M059J (cell line): ENCODE measurements at regions not wholly inside any gene's neighbourhood (a gene's known extent, or its start where the extent isn't known, plus 50 kb on each side); places are given as distances from the start of the nearest gene placed in this dataset.
"Not testable (repeated sequence)": the region's sequence is repeated elsewhere in the genome, so short reads cannot be mapped to it uniquely, and the experiment has no call there.

ENCODE experiments used
- DNase-seq: peaks from one replicate; pipeline ENCODE4 v3.0.0-alpha.2; 2012; ENCODE audit warnings: low read depth

DNA sequence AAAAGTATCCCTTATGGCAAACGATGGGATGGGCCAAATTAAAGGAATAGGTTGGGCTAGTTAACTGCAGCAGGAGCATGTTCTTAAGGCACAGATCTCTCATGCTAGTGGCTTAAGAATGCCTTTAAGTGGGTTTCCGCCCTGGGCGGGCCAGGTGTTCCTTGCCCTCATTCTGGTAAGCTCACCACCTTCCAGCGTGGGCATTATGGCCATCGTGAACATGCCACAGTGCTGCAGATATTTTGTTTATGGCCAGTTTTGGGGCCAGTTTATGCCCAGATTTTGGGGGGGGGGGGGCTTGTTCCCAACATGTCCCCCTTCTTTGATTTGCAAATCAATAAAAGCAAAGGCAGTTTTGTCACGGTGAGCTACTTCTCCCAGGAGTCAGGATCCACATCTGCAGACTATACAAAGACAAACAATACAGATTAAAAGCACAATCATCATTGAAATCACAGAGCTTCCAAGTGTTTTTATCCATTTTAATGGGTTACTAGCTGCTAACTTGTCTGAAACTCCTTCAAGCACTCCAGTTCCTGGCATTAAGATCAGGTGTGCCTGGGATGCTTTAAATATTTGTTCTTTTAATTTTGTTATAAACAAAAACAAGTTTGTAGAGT is 563.3 kb upstream of the MBL2 start:
- DNase-seq: not testable (repeated sequence)

DNA sequence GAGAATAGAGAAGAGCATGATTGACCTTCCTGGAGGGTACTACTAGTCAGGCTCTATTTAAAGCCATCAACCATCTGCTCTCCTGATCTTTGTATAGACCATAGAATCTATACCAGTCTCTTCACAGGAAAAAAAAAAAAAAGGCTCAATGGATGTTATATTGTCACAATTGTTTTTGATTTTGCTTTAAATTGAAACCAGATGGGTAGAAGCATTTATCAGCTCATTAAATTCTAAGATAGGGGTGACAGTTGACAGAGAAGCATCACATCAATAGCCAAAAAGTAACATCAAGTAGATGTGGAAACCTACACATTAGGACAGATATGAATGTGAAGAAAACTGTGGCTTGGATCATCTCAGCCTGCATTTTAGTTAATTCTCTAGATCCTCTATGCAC is 558.9 kb upstream of the MBL2 start:
- no peak for DNase-seq

DNA sequence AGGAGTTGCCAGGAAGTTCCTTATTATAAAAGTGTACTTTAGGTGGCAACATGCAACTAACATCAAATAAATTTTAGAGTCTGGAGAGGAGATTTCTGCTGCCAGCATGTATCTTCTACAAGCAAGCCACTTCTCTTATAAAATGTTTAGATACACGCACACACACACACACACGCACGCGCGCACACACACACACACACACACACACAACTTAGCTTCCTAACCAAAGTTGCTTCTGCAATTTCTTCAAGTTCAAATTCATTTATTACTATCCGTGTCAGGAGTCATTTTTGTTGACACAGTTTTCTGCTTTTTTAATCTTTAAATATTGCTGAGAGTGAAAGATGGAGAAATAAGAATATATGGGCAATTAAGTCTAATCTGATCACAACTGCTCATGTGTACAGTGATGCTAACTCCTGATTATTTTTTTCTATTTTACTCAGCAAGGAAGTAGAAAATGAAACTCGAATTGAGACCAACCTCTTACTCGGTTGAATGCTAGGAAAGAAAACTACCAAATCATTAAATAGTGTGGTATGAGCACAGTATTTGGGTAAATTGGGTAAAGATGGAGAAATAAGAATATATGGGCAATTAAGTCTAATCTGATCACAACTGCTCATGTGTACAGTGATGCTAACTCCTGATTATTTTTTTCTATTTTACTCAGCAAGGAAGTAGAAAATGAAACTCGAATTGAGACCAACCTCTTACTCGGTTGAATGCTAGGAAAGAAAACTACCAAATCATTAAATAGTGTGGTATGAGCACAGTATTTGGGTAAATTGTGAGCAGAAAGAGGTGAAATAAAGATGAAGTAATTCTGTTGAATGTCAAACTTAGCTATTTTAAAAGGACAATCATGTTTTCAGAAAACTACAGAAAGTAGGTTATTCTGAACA is 554.1 kb upstream of the MBL2 start:
- not testable (repeated sequence) for DNase-seq

DNA sequence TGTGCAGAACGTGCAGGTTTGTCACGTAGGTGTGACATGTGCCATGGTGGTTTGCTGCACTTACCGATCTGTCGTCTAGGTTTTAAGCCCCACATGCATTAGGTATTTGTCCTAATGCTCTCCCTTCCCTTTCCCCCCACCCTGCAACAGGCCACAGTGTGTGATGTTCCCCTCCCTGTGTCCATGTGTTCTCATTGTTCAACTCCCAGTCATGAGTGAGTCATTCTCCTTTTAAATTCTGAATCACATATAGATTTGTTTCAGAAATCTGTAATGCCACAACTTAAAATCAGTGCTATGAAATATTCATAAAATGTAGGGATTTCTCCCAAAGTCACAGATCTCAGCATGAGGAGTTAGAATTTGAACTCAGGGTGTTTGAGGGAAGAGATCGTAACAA is 552.5 kb upstream of the MBL2 start:
- no peak for DNase-seq

DNA sequence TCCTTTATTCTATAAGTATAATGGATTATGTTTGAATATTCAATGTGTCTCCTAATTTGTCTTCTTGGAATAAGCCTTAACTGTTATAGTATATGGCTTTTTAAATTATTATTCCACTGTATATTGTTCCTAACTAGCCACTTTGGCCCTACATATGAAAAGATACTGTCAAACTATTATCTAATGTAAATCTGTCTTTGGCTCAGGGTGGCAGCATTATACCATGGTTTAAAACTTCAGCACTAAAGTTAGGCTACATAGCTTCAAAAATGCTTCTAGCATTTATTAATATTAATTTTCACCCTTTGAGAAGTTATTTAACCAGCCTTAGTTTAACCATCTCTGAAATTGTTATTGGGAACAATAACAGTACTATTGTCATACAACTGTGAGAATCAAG is 543.1 kb upstream of the MBL2 start:
- DNase-seq: no peak

DNA sequence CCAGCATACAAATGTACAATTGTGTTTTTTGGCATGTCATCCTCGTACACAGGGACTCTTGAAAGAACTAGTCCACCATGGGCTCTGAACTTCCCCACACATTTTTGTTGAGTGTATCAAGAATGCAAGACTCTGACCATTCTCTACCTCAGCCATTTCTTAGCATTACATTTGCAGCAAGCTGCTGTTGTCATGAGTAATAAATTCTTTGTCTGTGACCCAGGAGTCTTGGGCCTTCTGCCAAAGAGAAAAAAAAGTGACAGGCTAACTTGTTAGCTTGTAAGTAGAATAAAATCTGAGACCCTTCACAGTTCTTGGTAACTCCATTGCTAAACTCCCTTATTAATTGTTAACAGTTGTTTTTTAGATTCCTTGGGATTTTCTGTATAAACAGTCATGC is 542.3 kb upstream of the MBL2 start:
- DNase-seq: peak; percentile 48

DNA sequence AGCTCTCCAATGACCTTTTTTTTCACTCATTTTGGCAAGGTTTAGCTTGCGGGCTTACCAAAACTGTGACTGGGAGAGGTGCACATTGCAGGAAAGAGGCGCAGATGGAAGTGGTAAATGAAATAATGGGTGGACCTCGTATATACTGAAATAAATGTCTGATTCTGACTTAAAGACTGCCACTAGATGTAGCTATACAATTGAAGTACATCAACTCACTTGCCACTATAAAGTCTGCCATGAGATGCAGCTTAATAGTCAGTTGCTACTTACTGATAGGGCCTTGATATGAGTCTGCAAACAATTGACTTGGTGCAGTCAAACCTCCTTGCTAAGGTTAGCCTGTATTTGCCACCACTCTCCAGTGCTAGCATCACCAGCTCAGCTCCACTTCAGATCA is 525.9 kb upstream of the MBL2 start:
- no peak for DNase-seq

DNA sequence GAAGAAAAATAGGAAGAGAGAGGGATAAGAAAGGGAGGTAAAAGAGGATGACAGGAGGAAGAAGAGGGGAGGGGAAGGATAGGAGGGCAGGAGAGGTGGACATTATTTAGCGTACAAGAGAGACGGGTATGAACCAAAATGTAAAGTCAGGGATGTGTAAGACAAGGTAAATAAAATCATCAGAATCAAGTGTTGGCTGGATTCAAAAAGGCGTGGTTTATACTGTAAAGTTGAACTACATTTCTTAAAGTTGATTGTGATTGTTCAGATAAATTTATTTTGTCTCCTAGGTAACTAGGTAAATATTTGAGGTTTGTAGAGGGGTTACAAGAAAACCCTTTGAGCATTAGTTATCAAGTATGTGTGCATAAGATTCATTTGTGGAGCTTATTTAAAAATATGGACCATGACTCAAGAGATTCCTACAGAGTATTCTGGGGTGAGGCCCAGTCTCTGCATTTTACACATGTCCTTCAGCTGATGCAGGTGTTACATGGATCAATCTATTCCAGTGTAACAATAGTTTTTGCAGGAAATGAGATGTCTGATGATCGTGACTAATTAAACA is 512.1 kb upstream of the MBL2 start:
- DNase-seq: no peak

DNA sequence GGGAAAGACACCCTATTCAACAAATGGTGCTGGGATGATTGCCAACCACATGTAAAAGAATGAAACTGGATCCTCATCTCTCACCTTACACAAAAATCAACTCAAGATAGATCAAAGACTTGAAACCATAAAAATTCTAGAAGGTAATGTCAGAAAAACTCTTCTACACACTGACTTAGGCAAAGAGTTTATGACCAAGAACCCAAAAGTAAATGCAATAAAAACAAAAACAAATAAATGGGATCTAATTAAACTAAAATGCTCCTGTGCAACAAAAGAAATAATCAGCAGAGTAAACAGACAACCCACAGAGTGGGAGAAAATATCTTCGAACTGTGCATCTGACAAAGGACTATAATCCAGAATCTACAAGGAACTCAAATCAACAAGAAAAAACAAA is 504.2 kb upstream of the MBL2 start:
- DNase-seq: no peak

DNA sequence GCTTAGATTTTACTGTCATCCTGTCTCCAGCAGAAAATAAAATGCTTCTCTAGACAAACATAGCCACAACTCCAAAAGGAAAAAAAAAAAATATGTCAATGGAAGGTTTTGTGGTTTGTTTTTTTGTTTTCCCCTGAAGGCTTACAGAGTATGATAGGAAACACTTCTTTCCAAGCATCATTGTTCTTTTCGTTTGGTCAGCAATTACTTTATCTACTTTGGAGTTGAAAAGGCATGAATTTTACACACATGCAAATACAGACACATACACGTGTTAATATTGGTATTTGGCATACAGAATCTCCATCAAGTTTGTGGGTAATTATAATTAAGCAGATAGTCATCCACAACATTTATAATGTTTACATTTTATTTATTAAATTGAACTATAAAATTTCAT is 496.9 kb upstream of the MBL2 start:
- no peak for DNase-seq

DNA sequence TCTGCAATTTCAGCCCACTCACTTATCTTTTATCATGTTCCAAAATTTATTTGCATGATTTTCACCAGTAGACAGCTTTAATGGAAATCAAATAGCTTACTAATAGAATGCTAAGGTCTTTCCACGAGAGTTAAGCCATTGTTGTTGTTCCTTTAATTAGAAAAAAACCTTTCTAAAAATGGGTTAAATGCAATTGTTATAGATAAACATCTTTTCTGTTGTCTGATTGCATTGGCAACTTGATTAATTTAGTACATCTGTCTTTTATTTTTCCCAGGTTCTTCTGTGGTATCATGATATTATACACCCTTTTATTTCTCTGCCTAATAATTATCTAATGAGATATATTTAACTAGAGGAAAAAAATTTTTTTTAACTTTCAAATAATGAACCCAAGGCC is 487.6 kb upstream of the MBL2 start:
- DNase-seq: no peak

DNA sequence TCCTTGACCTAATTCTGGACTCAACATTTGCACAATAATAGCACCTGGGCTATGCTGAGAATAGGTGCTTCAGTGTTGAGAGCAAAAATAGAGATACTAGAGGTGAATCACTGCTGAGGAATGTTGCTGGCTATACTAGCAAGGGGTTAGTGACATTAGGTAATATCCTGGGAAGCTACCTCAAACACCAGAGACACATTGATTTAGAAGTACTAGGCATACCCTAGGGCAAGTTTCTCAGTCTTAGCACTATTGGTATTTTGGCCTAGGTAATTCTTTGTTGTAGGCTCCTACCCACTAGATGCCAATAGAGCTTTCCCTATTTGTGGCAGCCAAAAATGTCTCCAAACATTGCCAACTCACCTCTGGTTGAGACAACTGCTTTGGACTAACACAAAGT is 484.0 kb upstream of the MBL2 start:
- DNase-seq: no peak

DNA sequence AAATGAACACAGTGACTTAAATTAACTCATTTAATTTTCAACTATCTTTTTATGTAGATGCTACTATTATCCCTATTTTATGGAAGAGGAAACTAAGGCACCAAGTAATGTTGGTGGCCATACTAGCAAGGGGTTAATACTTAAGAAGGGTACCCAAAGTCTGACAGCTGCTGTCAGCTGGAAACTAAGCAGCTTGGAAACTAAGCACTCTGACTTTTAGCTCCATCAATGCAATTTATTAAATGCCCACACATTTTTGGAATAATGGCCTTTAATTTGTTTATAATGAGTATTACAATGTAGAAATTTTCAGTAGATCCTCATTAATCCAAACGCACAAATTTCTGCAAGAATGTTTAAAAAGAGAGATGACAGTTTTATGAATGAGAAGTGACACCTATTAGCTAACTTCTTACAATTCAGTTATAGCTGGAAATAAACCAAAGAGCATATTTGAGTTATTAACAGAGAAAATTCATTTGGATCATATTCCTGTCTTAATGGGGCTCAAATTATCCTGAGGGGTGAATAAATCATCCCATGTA is 483.1 kb upstream of the MBL2 start:
- DNase-seq: no peak

DNA sequence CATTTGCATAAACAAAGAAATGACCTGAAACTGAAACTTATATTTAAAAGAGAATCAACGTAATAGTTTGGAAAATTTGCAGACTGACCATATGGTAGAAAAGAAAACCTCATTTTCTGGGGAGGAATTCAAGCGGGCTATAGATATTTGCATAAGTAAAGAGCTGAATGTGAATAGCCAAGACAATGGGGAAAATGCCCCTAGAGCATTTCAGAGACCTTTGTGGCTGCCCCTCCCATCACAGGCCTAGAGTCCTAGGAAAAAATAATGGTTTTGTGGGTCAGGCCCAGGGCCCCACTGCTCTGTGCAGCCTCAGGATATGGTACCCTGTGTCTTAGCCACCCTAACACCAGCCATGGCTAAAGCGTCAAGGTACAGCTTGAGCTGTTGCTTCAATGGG is 480.6 kb upstream of the MBL2 start:
- DNase-seq: no peak

DNA sequence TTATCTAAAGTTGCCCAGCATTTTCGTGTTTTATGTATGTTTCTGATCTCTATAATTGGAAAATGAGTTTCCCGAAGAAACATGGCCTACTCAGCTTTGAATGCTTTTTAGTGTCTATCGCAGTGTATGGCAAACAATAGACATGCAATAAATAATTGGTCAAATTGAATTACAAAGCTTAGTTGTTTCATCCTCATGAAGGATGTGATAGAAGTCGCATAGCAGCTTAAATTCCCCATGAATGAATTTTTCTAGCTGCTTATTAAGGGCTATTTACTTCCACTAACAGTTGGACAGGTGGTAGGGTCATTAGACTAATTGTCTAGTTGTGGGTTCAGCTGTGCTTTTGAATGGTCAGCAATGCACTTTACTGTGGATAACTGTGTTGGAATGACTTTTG is 467.3 kb upstream of the MBL2 start:
- no peak for DNase-seq

DNA sequence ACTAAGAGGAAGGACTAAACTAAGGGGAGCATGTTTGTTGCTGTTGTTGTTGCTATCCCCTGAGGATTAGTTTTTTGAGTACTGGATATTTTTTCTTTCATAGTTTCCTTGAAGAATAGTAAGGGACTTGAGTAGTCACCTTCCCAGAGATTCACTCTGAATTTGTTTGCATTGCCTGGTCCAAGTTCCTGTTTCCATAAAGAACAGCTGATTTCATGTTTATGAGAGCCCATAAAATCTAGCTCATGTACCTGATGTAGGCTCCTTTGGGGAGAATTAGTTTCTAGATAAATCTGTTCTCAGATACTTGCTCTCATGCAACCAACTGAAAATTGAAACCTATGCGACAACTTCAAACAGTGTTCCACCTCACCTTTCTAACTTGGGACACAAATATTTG is 464.4 kb upstream of the MBL2 start:
- no peak for DNase-seq

DNA sequence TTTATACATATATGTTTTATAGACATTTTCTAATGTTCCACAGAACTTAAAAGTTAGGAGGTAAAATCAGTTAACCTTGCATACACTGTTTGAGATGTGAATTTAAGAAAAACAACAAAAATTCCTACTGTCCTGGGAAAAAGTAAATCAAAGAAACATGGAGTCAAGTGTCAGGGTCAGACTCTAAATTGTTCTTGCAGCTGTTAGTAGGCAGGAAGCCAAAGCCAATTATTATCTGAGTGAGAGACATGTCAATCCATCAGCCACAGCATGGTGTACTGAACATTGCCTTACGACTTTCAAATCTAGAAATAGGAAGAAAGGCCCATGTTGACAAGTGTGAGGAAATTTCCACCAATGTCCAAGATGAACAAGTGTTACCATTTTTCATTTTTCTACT is 461.2 kb upstream of the MBL2 start:
- no peak for DNase-seq

DNA sequence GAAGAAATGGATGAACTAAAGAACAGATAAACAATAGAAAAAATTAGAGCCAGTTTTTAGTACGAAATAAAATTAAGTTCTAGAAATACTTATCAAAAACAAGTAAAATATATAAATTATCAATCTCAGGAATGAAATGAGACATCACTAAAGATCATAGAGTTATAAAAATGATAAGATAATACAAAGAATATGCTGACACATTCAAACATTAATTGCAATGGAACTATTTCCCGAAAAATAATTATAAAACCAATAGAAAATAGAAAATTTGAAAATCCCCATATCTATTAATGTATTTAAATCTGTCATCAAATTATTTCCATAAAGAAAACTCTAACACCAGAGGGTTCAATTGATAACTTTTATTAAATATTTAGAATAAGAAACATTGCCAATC is 458.1 kb upstream of the MBL2 start:
- DNase-seq: no peak

DNA sequence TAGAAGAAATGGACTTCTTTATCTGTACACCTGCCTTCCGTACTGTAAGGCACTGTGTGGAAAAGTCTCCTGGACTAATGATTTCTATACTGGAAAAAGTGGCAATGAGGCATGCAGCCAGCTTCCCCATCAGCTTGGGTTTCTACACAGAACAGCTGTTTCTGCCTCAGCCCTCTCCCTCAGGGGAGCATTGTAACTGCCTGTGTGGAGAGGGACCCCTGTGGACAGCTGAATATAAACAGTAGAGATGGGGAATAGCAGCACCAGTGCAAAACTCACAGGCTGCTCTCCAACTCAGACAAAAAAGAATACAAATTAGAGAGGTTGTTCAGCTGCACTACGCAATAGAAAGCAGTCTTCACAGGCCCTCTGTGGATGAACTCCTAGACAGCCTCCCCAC is 451.3 kb upstream of the MBL2 start:
- DNase-seq: no peak

DNA sequence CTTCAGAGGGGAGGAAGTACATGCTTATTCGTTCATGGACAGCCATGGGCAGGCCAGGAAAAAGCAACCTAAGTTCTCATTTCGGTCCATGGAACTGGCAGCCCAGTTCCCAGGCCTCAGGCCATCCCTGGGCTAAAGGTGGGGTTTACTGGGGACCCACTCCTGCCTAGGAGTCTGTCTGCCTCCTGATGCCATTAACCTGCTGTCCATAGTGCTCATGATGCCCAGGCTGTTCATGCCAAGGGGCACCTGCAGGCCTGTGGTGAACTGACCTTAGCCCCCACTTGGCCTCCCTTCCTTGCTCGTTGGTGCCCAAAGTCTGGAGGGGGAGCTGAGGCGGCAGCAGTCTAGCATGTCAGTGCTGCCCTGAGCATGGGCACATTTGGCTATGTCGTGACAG is 450.2 kb upstream of the MBL2 start:
- no peak for DNase-seq

DNA sequence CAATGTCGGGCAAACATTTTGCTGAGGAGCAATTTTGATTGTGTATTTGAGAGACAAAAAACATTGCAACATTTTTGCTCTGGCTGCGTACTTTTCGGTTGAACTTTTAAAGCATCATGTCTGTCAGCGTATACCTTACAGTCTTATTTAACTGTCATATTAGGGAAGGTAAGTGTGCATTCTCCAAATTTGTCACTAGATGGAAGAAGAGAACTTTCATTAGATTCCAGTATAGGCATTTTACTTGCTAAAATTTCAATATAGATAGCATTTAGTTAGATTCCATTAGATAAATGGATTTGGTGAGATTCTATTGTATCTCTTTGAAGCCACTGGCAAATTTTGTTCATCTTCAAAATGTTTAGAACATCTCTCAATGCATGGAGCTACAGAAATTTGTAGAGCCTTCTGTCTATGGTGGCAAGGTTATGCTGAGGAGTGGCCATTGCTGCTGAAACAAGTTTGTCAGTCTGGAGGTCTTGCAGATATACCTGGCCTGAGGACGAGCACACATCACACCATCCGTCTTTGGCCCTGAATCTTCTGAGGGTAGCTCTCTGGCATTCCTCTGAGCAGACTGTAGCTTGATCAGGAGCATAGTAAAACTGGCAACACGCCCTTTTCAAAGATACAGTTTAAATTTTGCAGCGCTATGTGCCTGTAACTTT is 437.5 kb upstream of the MBL2 start:
- DNase-seq: peak; percentile 0

DNA sequence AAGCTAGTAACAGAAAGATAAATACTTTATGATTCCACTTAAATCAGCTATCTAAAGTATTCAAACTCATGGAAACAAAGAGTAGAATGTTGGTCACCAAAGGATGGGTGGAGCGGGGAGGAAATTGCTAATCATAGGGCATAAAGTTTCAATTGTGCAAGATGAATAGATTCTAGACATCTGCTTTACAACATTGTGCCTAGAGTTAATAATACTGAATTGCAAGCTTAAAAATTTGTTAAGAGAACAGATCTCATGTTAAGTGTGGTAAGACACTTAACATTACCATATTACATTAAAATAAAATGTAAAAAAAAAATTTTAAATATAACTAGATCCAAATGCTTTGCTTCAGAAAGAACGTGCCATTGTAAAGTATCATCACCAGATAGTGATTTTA is 411.1 kb upstream of the MBL2 start:
- DNase-seq: no peak
